ENCODE measurements at regions not wholly inside any gene's neighbourhood (a gene's known extent, or its start where the extent isn't known, plus 50 kb on each side); places are given as distances from the start of the nearest gene placed in this dataset.

DNA sequence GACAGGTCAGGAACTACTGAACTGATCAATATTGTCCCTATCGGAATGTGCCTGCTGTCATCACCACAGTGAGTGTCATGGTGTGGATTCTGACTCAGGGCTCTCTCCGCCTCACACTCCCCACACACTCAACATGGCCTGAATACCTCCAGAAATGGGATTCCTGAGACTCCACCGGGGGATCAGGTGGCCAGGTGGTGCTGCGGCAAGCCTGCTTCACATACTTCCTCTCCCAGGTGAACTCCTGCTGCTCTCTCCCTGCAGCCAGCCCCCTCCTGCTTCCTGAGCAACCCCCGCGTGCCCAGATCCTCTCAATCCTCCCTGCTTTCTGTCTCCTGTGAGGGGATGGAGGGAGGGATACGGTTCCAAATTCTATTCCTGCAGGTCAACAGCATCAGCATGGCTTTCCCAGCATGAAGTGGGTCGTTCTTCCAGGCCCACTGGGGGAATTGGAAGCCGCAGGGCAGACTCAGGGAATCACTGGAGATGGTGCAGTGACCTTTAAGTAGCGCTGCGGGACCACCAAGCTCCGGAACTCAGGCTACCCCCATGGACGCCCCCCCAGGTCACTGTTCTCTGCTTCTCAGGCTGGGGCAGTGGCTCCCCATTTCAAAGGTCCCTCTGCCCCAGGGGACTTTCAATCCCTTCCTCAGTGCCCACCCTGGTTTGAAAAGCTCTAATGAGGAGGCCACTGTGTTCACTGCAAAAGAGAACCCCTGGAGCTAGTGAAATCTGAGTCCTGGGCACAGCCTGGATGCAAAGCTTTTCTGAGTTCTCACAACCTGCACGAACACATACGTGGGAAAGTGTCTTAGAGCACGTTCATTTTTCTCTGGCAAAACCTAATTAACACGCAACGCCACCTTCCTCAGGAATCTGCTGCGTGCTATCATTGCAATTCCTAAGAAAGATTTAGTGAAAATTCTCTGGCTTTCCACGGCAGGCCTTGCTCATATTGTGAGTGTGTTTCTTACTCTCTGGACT, 168.4 kb downstream of the ZFP36L2 start:
- Histone ChIP-seq H3K4me1 (ENCODE audit: insufficient read depth) (peaks cover 7% of the 10 kb centered on the region), H3K79me2 (replicated peaks; ENCODE audit: insufficient read depth) (no peaks in the 10 kb centered on the region), H4K20me1 (replicated peaks; ENCODE audit: insufficient read depth) (no peaks in the 10 kb centered on the region), H3K4me3 (no peak overlapping the region), H3K36me3 (ENCODE audit: insufficient read depth) (peaks cover 5% of the 10 kb centered on the region), H3K27ac (ENCODE audit: low read depth) (no peak overlapping the region), H3F3A (replicated peaks; ENCODE audit: low read depth) (no peaks in the 10 kb centered on the region), H3K4me2 (no peak overlapping the region), H2AFZ (peak overlapping the region; percentile 92), H3K27me3 (ENCODE audit: insufficient read depth) (no peaks in the 10 kb centered on the region), H3K9me2 (ENCODE audit: insufficient read depth) (no peaks in the 10 kb centered on the region)
- Mint-ChIP-seq H3K4me1 (peaks cover 20% of the 10 kb centered on the region), H3K27me3 (ENCODE audit: insufficient read depth, low read depth, poor library complexity) (peaks cover 15% of the 10 kb centered on the region), H3K27ac (no peak overlapping the region; the same call in 1 of the 2 replicates), H3K36me3 (ENCODE audit: low read depth) (peaks cover 3% of the 10 kb centered on the region; the same call in 2 of the 3 replicates), H3K9me3 (peaks cover 17% of the 10 kb centered on the region), H3K4me3 (no peak overlapping the region; the same call in 2 of the 3 replicates)
- ATAC-seq (peak; percentile 70), DNase-seq (ENCODE audit: low spot score) (no peak)
- TF ChIP-seq, protein P1, sequence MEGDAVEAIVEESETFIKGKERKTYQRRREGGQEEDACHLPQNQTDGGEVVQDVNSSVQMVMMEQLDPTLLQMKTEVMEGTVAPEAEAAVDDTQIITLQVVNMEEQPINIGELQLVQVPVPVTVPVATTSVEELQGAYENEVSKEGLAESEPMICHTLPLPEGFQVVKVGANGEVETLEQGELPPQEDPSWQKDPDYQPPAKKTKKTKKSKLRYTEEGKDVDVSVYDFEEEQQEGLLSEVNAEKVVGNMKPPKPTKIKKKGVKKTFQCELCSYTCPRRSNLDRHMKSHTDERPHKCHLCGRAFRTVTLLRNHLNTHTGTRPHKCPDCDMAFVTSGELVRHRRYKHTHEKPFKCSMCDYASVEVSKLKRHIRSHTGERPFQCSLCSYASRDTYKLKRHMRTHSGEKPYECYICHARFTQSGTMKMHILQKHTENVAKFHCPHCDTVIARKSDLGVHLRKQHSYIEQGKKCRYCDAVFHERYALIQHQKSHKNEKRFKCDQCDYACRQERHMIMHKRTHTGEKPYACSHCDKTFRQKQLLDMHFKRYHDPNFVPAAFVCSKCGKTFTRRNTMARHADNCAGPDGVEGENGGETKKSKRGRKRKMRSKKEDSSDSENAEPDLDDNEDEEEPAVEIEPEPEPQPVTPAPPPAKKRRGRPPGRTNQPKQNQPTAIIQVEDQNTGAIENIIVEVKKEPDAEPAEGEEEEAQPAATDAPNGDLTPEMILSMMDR (conservative IDR thresholded peaks at IDR 0.05; ENCODE audit: low read depth in 2 of 2), result no peak

- Histone ChIP-seq H4K20me1 (replicated peaks; ENCODE audit: insufficient read depth) (no peaks in the 10 kb centered on the region), H3K4me2 (no peak overlapping the region), H3K9me2 (ENCODE audit: insufficient read depth) (no peaks in the 10 kb centered on the region), H3F3A (replicated peaks; ENCODE audit: low read depth) (no peaks in the 10 kb centered on the region), H3K4me1 (ENCODE audit: insufficient read depth) (peaks cover 7% of the 10 kb centered on the region), H3K27ac (ENCODE audit: low read depth) (no peak overlapping the region), H3K27me3 (ENCODE audit: insufficient read depth) (no peaks in the 10 kb centered on the region), H3K4me3 (no peak overlapping the region), H3K36me3 (ENCODE audit: insufficient read depth) (peaks cover 3% of the 10 kb centered on the region), H2AFZ (peak overlapping the region; percentile 92; the same call in 1 of the 2 replicates), H3K79me2 (replicated peaks; ENCODE audit: insufficient read depth) (no peaks in the 10 kb centered on the region)
- H3K9me3 Mint-ChIP-seq, result peaks cover 16% of the 10 kb centered on the region
- H3K4me1 Mint-ChIP-seq, result peaks cover 20% of the 10 kb centered on the region
- H3K36me3 Mint-ChIP-seq (ENCODE audit: low read depth), result peaks cover 3% of the 10 kb centered on the region; the same call in 2 of the 3 replicates
- DNase-seq (ENCODE audit: low spot score) (no peak), ATAC-seq (peak; percentile 46)
- H3K27me3 Mint-ChIP-seq (ENCODE audit: insufficient read depth, low read depth, poor library complexity), result peaks cover 15% of the 10 kb centered on the region
- no peak overlapping the region for H3K27ac Mint-ChIP-seq
- no peak overlapping the region for H3K4me3 Mint-ChIP-seq
- no peak for TF ChIP-seq ZNF114 (CRISPR knock-in tag; IDR thresholded peaks at IDR 0.05)
- TF ChIP-seq, protein P2, sequence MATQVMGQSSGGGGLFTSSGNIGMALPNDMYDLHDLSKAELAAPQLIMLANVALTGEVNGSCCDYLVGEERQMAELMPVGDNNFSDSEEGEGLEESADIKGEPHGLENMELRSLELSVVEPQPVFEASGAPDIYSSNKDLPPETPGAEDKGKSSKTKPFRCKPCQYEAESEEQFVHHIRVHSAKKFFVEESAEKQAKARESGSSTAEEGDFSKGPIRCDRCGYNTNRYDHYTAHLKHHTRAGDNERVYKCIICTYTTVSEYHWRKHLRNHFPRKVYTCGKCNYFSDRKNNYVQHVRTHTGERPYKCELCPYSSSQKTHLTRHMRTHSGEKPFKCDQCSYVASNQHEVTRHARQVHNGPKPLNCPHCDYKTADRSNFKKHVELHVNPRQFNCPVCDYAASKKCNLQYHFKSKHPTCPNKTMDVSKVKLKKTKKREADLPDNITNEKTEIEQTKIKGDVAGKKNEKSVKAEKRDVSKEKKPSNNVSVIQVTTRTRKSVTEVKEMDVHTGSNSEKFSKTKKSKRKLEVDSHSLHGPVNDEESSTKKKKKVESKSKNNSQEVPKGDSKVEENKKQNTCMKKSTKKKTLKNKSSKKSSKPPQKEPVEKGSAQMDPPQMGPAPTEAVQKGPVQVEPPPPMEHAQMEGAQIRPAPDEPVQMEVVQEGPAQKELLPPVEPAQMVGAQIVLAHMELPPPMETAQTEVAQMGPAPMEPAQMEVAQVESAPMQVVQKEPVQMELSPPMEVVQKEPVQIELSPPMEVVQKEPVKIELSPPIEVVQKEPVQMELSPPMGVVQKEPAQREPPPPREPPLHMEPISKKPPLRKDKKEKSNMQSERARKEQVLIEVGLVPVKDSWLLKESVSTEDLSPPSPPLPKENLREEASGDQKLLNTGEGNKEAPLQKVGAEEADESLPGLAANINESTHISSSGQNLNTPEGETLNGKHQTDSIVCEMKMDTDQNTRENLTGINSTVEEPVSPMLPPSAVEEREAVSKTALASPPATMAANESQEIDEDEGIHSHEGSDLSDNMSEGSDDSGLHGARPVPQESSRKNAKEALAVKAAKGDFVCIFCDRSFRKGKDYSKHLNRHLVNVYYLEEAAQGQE (IDR thresholded peaks at IDR 0.05; ENCODE audit: unreplicated experiment), result no peak
- no peak for TF ChIP-seq ZNF462 (CRISPR knock-in tag; IDR thresholded peaks at IDR 0.05)
- no peak for TF ChIP-seq CREB1 (CRISPR knock-in tag; IDR thresholded peaks at IDR 0.05; ENCODE audit: low read depth)
- no peak for TF ChIP-seq STAT1 (IDR thresholded peaks at IDR 0.05; ENCODE audit: unreplicated experiment)
- no peak for TF ChIP-seq ZNF331 (CRISPR knock-in tag; IDR thresholded peaks at IDR 0.05; ENCODE audit: low read depth)
Measured at GRCh38 chr2:43057026-43057741, 169.2 kb downstream of the ZFP36L2 start.

All from GM23338 (cell line).